ENCODE measurements at regions not wholly inside any gene's neighbourhood (a gene's known extent, or its start where the extent isn't known, plus 50 kb on each side); places are given as distances from the start of the nearest gene placed in this dataset.

DNA sequence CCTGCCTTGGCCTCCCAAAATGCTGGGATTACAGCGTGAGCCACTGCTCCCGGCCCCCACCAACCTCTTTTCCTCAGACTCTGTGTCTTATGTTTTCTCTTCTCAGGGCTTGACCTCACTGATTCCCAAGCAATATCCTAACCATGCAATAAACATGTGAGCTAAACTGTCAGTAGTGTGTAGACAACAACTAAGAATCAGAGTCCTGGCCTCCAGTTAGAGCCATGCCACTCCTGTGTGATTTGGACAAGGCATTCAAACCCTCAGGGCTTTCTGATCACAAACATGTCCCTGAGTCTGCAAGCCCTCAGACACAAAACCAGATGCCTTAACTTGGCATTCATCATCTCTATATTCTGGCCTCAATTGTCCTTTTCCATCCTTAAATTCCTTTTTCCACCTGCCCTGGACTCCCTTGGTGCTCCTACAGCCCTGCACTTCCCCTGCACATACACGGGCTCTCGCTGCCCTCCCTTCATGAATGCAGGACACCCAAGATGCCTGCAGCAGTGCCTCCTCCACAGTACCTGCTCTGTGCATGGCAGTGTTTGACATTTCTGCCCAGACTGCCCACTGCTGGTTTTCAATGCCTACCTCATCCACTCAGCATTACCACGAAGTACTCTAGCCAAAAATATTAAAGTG, 142.8 kb downstream of the CYP26A1 start:
- H3K36me3 ChIP-seq (ENCODE audit: control insufficient read depth in 2 of 2, insufficient read depth in 1 of 2, low read length in 2 of 2) = no peaks in the 10 kb centered on the region
- ChIA-PET CTCF (no interaction called here), POLR2A (no interaction called here)
- H3K9me3 ChIP-seq (ENCODE audit: control insufficient read depth, insufficient read depth, low read depth, low read length) = no peaks in the 10 kb centered on the region
- no peaks in the 10 kb centered on the region for H3K4me1 ChIP-seq (ENCODE audit: control insufficient read depth, insufficient read depth, low read length)
- no peak overlapping the region for H3K4me3 ChIP-seq (ENCODE audit: low read depth, low read length)
- no peak overlapping the region for H3K27ac ChIP-seq (ENCODE audit: extremely low read depth, low read depth, low read length)
- TF ChIP-seq ZNF394 (tag by site-specific recombination; IDR thresholded peaks at IDR 0.05; ENCODE audit: borderline replicate concordance) = no peak
- no peak for TF ChIP-seq ZNF175 (tag by site-specific recombination; IDR thresholded peaks at IDR 0.05)
- TF ChIP-seq YY1 (tag by site-specific recombination; IDR thresholded peaks at IDR 0.05) = no peak
- TF ChIP-seq BCL11B (tag by site-specific recombination; IDR thresholded peaks at IDR 0.05; ENCODE audit: low read depth) = no peak
- no peak for TF ChIP-seq ZNF544 (tag by site-specific recombination; IDR thresholded peaks at IDR 0.05)
- TF ChIP-seq OVOL3 (tag by site-specific recombination; IDR thresholded peaks at IDR 0.05) = no peak
- no peak for TF ChIP-seq SCRT2 (tag by site-specific recombination; IDR thresholded peaks at IDR 0.05)
- TF ChIP-seq, protein P1, sequence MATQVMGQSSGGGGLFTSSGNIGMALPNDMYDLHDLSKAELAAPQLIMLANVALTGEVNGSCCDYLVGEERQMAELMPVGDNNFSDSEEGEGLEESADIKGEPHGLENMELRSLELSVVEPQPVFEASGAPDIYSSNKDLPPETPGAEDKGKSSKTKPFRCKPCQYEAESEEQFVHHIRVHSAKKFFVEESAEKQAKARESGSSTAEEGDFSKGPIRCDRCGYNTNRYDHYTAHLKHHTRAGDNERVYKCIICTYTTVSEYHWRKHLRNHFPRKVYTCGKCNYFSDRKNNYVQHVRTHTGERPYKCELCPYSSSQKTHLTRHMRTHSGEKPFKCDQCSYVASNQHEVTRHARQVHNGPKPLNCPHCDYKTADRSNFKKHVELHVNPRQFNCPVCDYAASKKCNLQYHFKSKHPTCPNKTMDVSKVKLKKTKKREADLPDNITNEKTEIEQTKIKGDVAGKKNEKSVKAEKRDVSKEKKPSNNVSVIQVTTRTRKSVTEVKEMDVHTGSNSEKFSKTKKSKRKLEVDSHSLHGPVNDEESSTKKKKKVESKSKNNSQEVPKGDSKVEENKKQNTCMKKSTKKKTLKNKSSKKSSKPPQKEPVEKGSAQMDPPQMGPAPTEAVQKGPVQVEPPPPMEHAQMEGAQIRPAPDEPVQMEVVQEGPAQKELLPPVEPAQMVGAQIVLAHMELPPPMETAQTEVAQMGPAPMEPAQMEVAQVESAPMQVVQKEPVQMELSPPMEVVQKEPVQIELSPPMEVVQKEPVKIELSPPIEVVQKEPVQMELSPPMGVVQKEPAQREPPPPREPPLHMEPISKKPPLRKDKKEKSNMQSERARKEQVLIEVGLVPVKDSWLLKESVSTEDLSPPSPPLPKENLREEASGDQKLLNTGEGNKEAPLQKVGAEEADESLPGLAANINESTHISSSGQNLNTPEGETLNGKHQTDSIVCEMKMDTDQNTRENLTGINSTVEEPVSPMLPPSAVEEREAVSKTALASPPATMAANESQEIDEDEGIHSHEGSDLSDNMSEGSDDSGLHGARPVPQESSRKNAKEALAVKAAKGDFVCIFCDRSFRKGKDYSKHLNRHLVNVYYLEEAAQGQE (tag by site-specific recombination; IDR thresholded peaks at IDR 0.05) = no peak
- TF ChIP-seq ZSCAN5A (tag by site-specific recombination; IDR thresholded peaks at IDR 0.05) = no peak
- no peak for TF ChIP-seq ZNF324 (tag by site-specific recombination; IDR thresholded peaks at IDR 0.05)
- no peak for TF ChIP-seq ZNF266 (tag by site-specific recombination; IDR thresholded peaks at IDR 0.05; ENCODE audit: low read depth)
- no peak for TF ChIP-seq PRDM6 (tag by site-specific recombination; IDR thresholded peaks at IDR 0.05)
- TF ChIP-seq ZNF354C (tag by site-specific recombination; IDR thresholded peaks at IDR 0.05; ENCODE audit: borderline replicate concordance, low read depth) = no peak
- no peak for TF ChIP-seq ZNF768 (tag by site-specific recombination; IDR thresholded peaks at IDR 0.05)

DNA sequence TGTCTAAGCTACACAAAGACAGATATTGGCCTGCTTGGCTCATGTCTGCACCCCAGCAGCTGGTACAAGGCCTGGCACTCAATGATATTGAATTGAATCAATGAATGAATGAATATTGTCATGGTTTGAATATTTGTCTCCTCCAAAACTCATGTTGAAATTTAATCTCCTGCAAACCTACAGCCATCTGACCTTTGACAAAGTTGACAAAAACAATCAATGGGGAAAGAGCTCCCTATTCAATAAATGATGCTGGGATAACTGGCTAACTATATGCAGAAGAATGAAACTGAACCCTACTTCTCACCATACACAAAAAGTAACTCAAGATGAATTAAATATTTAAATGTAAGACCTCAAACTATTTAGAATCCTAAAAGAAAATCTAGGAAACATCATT, 144.7 kb downstream of the CYP26A1 start:
- Histone ChIP-seq H3K4me3 (ENCODE audit: low read depth, low read length) (no peak overlapping the region), H3K36me3 (ENCODE audit: control insufficient read depth in 2 of 2, insufficient read depth in 1 of 2, low read length in 2 of 2) (no peaks in the 10 kb centered on the region), H3K27ac (ENCODE audit: extremely low read depth, low read depth, low read length) (no peak overlapping the region), H3K4me1 (ENCODE audit: control insufficient read depth, insufficient read depth, low read length) (no peaks in the 10 kb centered on the region), H3K9me3 (ENCODE audit: control insufficient read depth, insufficient read depth, low read depth, low read length) (no peaks in the 10 kb centered on the region)
- POLR2A ChIA-PET = no interaction called here
- CTCF ChIA-PET = interaction anchor here (0.6 to 0.7 kb wide), 2 partner anchors 92 to 483 kb away, joined by 3 read pairs; no protein-coding TSS in a partner anchor
- TF ChIP-seq BCL11B (tag by site-specific recombination; IDR thresholded peaks at IDR 0.05; ENCODE audit: low read depth) (no peak), BCL11A (tag by site-specific recombination; IDR thresholded peaks at IDR 0.05; ENCODE audit: low read depth) (no peak), ZNF571 (tag by site-specific recombination; IDR thresholded peaks at IDR 0.05) (no peak), MZF1 (tag by site-specific recombination; IDR thresholded peaks at IDR 0.05; ENCODE audit: borderline replicate concordance) (no peak), SCRT1 (tag by site-specific recombination; IDR thresholded peaks at IDR 0.05; ENCODE audit: borderline replicate concordance) (no peak), ZNF561 (tag by site-specific recombination; IDR thresholded peaks at IDR 0.05; ENCODE audit: borderline replicate concordance) (no peak), ZFP37 (tag by site-specific recombination; IDR thresholded peaks at IDR 0.05) (no peak), PRDM6 (tag by site-specific recombination; IDR thresholded peaks at IDR 0.05) (no peak), ZNF404 (tag by site-specific recombination; IDR thresholded peaks at IDR 0.05) (no peak), ZSCAN4 (tag by site-specific recombination; IDR thresholded peaks at IDR 0.05) (no peak)
- TF ChIP-seq, protein P2, sequence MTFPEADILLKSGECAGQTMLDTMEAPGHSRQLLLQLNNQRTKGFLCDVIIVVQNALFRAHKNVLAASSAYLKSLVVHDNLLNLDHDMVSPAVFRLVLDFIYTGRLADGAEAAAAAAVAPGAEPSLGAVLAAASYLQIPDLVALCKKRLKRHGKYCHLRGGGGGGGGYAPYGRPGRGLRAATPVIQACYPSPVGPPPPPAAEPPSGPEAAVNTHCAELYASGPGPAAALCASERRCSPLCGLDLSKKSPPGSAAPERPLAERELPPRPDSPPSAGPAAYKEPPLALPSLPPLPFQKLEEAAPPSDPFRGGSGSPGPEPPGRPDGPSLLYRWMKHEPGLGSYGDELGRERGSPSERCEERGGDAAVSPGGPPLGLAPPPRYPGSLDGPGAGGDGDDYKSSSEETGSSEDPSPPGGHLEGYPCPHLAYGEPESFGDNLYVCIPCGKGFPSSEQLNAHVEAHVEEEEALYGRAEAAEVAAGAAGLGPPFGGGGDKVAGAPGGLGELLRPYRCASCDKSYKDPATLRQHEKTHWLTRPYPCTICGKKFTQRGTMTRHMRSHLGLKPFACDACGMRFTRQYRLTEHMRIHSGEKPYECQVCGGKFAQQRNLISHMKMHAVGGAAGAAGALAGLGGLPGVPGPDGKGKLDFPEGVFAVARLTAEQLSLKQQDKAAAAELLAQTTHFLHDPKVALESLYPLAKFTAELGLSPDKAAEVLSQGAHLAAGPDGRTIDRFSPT (tag by site-specific recombination; IDR thresholded peaks at IDR 0.05) = no peak
